Kidney (tissue), 13 donors: ENCODE measurements at regions not wholly inside any gene's neighbourhood (a gene's known extent, or its start where the extent isn't known, plus 50 kb on each side); places are given as distances from the start of the nearest gene placed in this dataset.
A peak's percentile ranks its signal among the peaks of the same experiment; 100 is the strongest.

Experiments used
- DNase-seq, 5 donors: peaks; one replicate each; pipeline ENCODE4 v3.0.0-alpha.2; 2013 to 2020
- FAIRE-seq: peaks from 2 replicates; lab custom pipeline; 2012; peaks lifted over from hg19 to GRCh38; lab: Jason Lieb, UNC
- H3K27ac ChIP-seq, 2 donors: one replicate each; pipeline ENCODE4 v1.7.0; 2013; ENCODE audit warnings: low read depth in 2 of 2, low read length in 2 of 2, inconsistent platforms in 1 of 2
- H3K27me3 ChIP-seq: one replicate; pipeline ENCODE4 v1.7.1; 2013; ENCODE audit warnings: low read length, inconsistent platforms; ENCODE audit not compliant: control insufficient read depth, insufficient read depth
- H3K36me3 ChIP-seq, 3 donors: one replicate each; pipeline versions ENCODE4 v1.7.0 to v1.7.1; 2013; ENCODE audit warnings: low read length in 3 of 3, control low read depth in 1 of 3, inconsistent platforms in 1 of 3; ENCODE audit not compliant: insufficient read depth in 3 of 3, control insufficient read depth in 2 of 3
- H3K4me1 ChIP-seq, 3 donors: one replicate each; pipeline versions ENCODE4 v1.7.0 to v1.7.1; 2013; ENCODE audit warnings: low read length in 3 of 3, inconsistent platforms in 1 of 3, low read depth in 1 of 3; ENCODE audit not compliant: control insufficient read depth in 2 of 3, insufficient read depth in 2 of 3
- H3K4me3 ChIP-seq, 3 donors: one replicate each; pipeline versions ENCODE4 v1.7.0 to v1.8.1; 2013; ENCODE audit warnings: low read length in 3 of 3, control low read depth in 1 of 3, inconsistent platforms in 1 of 3
- H3K9ac ChIP-seq, 3 donors: one replicate each; pipeline versions ENCODE4 v1.7.0 to v1.7.1; 2013; ENCODE audit warnings: low read length in 3 of 3, control low read depth in 1 of 3, inconsistent platforms in 1 of 3
- H3K9me3 ChIP-seq, 3 donors: one replicate each; pipeline versions ENCODE4 v1.7.0 to v1.7.1; 2013; ENCODE audit warnings: low read length in 3 of 3, control low read depth in 1 of 3, inconsistent platforms in 1 of 3; ENCODE audit not compliant: control insufficient read depth in 2 of 3, insufficient read depth in 1 of 3
- intact Hi-C: fragments of 100-400 bp; cut with DNase I; formaldehyde crosslinking; loops from one replicate; pipeline ENCODE4 v1.11.1; 2022
- TF ChIP-seq, protein P1 (sequence below): IDR thresholded peaks from 3 replicates; pipeline ENCODE4 v1.5.1; 2012; ENCODE audit warnings: mild to moderate bottlenecking, moderate library complexity, borderline replicate concordance; ENCODE audit not compliant: insufficient read depth; ENCODE audit errors: extremely low read depth
- donor health status: control.
- donor health status: control.
- donor health status: control.
- donor health status: control.
- donor health status: control.
- donor health status: DM: yes; HTN: yes; CAD: no.
- donor health status: Normal renal cell carcinoma (clear cell type).

DNA sequence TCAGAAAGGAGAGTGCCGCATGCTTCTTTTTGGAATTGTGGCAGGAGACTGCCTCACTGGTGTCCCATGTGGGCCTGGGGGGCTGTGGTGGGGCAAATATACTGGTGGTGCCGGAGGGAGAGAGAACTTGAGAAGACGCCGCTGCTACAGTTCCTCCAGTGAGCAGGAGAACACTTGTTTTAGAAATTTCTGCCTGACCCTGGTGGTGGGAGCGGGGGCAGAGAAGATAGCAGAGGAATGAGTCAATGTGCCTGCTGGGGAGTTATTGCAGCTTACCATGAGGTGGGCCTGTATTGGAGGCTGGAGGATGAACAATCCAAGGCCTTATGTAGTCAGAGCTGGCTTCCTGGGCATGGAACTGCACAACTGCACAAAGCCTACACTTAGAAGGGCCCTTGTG lies 211.8 kb downstream of the SNAPC1 start:
- Histone ChIP-seq H3K9ac (no peak overlapping the region), H3K4me1 (no peaks in the 10 kb centered on the region), H3K36me3 (no peaks in the 10 kb centered on the region), H3K9me3 (no peaks in the 10 kb centered on the region), H3K4me3 (no peak overlapping the region), H3K27ac (no peak overlapping the region), H3K27me3 (no peaks in the 10 kb centered on the region)
- intact Hi-C loops = no loop called here
- FAIRE-seq (no peak), DNase-seq (no peak)
- TF ChIP-seq, protein P1, sequence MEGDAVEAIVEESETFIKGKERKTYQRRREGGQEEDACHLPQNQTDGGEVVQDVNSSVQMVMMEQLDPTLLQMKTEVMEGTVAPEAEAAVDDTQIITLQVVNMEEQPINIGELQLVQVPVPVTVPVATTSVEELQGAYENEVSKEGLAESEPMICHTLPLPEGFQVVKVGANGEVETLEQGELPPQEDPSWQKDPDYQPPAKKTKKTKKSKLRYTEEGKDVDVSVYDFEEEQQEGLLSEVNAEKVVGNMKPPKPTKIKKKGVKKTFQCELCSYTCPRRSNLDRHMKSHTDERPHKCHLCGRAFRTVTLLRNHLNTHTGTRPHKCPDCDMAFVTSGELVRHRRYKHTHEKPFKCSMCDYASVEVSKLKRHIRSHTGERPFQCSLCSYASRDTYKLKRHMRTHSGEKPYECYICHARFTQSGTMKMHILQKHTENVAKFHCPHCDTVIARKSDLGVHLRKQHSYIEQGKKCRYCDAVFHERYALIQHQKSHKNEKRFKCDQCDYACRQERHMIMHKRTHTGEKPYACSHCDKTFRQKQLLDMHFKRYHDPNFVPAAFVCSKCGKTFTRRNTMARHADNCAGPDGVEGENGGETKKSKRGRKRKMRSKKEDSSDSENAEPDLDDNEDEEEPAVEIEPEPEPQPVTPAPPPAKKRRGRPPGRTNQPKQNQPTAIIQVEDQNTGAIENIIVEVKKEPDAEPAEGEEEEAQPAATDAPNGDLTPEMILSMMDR = no peak

DNA sequence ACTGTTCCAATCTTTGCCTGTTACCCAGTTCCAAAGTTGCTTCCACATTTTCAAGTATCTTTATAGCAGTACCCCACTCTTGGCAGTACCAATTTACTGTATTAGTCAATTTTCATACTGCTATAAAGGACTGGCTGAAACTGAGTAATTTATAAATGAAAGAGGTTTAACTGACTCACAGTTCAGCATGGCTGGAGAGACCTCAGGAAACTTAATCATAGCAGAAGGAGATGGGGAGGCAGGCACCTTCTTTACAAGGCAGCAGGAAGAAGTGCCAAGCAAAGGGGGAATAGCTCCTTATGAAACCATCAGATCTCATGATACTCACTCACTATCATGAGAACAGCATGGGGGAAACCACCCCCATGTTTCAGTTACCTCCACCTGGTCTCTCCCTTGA lies 215.0 kb downstream of the SNAPC1 start:
- no peak overlapping the region for H3K9ac ChIP-seq
- H3K4me3 ChIP-seq = no peak overlapping the region
- H3K4me1 ChIP-seq = no peaks in the 10 kb centered on the region
- no peak overlapping the region for H3K27ac ChIP-seq
- TF ChIP-seq, protein P1 = no peak
- no peaks in the 10 kb centered on the region for H3K9me3 ChIP-seq
- FAIRE-seq (no peak), DNase-seq (no peak)
- intact Hi-C loops = no loop called here
- no peaks in the 10 kb centered on the region for H3K36me3 ChIP-seq
- no peaks in the 10 kb centered on the region for H3K27me3 ChIP-seq

DNA sequence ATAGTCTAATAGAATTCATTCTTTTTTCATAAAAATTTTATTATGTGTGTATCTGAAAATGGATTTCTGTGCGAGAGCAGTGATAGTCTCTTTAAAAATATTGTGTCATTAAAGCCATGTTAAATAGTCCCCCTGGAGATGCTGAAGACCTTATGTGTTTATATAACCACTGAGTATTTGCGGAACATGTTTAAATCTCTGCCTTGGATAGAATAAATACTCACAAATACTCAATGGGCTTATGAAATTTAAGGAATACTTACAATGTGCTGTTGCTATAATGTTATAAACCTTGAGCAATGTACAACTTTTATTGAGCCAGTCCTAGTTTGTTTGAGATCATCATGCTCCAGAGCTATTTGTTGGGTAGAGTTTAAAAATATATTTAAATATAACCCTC lies 226.0 kb downstream of the SNAPC1 start:
- FAIRE-seq (no peak), DNase-seq (no peak)
- no peak overlapping the region for H3K9ac ChIP-seq
- TF ChIP-seq, protein P1 = no peak
- no peaks in the 10 kb centered on the region for H3K36me3 ChIP-seq
- no peak overlapping the region for H3K27ac ChIP-seq
- intact Hi-C loops = no loop called here
- no peaks in the 10 kb centered on the region for H3K4me1 ChIP-seq
- H3K9me3 ChIP-seq = no peaks in the 10 kb centered on the region
- no peaks in the 10 kb centered on the region for H3K27me3 ChIP-seq
- no peak overlapping the region for H3K4me3 ChIP-seq

DNA sequence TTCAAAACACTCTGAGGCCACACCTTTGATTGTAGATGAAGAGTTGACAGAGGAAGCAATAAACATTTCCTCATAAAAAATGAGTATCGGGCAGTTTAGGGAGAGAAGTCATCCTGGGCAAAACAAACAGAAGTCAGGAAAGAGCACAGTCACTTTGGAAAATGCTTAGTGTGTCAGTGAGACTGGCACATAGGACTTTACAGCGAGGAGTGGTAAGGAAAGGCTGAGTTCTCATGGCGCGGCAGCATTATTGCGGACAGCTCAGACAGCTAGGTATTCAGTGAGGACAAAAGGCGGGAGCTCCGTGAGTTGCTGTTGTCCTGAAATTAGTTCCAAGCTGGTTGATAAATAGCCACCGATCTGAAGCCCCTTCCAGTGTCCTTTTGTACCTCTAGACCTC lies 229.9 kb downstream of the SNAPC1 start:
- no peak overlapping the region for H3K27ac ChIP-seq
- intact Hi-C loops = no loop called here
- peak in 1 of 5 donors; percentile 2 for DNase-seq
- H3K9me3 ChIP-seq = no peaks in the 10 kb centered on the region
- FAIRE-seq = no peak
- no peaks in the 10 kb centered on the region for H3K36me3 ChIP-seq
- TF ChIP-seq, protein P1 = no peak
- H3K4me1 ChIP-seq = no peaks in the 10 kb centered on the region
- H3K4me3 ChIP-seq = no peak overlapping the region
- H3K27me3 ChIP-seq = no peaks in the 10 kb centered on the region
- no peak overlapping the region for H3K9ac ChIP-seq
